Spinal cord (tissue), 9 donors: ENCODE measurements at regions not wholly inside any gene's neighbourhood (a gene's known extent, or its start where the extent isn't known, plus 50 kb on each side); places are given as distances from the start of the nearest gene placed in this dataset.
A peak's percentile ranks its signal among the peaks of the same experiment; 100 is the strongest.

ENCODE experiments used
- DNase-seq, 6 donors: peaks; one replicate each; pipeline versions ENCODE4 v3.0.0 to v3.0.0-alpha.2; 2013 to 2015; ENCODE audit warnings: low spot score in 6 of 6, low read depth in 4 of 6
- H3K27ac ChIP-seq: one replicate; pipeline ENCODE4 v1.5.1; 2013; ENCODE audit warnings: low read depth, low read length, control low read depth
- H3K27me3 ChIP-seq: one replicate; pipeline ENCODE4 v1.6.1; 2013; ENCODE audit warnings: low read length; ENCODE audit not compliant: control insufficient read depth, insufficient read depth
- H3K36me3 ChIP-seq: one replicate; pipeline ENCODE4 v1.6.1; 2013; ENCODE audit warnings: low read length; ENCODE audit not compliant: control insufficient read depth, insufficient read depth
- H3K4me1 ChIP-seq: one replicate; pipeline ENCODE4 v1.6.1; 2013; ENCODE audit warnings: low read length; ENCODE audit not compliant: control insufficient read depth, insufficient read depth
- H3K4me3 ChIP-seq: one replicate; pipeline ENCODE4 v1.5.1; 2013; ENCODE audit warnings: low read depth, low read length, control low read depth
- H3K9me3 ChIP-seq: one replicate; pipeline ENCODE4 v1.6.1; 2013; ENCODE audit warnings: low read length; ENCODE audit not compliant: control insufficient read depth, insufficient read depth
- WGBS: methylation state at CpG from one replicate; pipeline ENCODE4 v1.1.5; 2013; ENCODE audit warnings: missing lambda C conversion rate; ENCODE audit not compliant: insufficient coverage; 5-methylcytosine and 5-hydroxymethylcytosine counted together
- donor health status: healthy.

GRCh38 chr6:43897571-43898302 is 127.7 kb downstream of the VEGFA start:
- no peak for DNase-seq
- Histone ChIP-seq H3K4me3 (no peak overlapping the region), H3K36me3 (no peaks in the 10 kb centered on the region), H3K9me3 (no peaks in the 10 kb centered on the region), H3K4me1 (peaks cover 18% of the 10 kb centered on the region), H3K27ac (no peak overlapping the region), H3K27me3 (no peaks in the 10 kb centered on the region)
- 100% methylated on average over 1 of the region's 2 CpGs for WGBS

GRCh38 chr6:43896329-43897255 is 126.6 kb downstream of the VEGFA start:
- 33% methylated on average over 6 of the region's 11 CpGs for WGBS
- Histone ChIP-seq H3K27ac (no peak overlapping the region), H3K9me3 (no peaks in the 10 kb centered on the region), H3K4me3 (no peak overlapping the region), H3K4me1 (peaks cover 15% of the 10 kb centered on the region), H3K27me3 (no peaks in the 10 kb centered on the region), H3K36me3 (no peaks in the 10 kb centered on the region)
- DNase-seq, result peak in 1 of 6 donors; percentile 42

GRCh38 chr6:43895656-43896328 is 125.8 kb downstream of the VEGFA start:
- Histone ChIP-seq H3K4me3 (no peak overlapping the region), H3K36me3 (no peaks in the 10 kb centered on the region), H3K27ac (no peak overlapping the region), H3K4me1 (peaks cover 11% of the 10 kb centered on the region), H3K27me3 (no peaks in the 10 kb centered on the region), H3K9me3 (no peaks in the 10 kb centered on the region)
- DNase-seq, result peak in 1 of 6 donors; percentile 64
- 38% methylated on average over 1 of the region's 5 CpGs for WGBS

- no peak for DNase-seq
- Histone ChIP-seq H3K27me3 (peaks cover 2% of the 10 kb centered on the region), H3K36me3 (no peaks in the 10 kb centered on the region), H3K9me3 (no peaks in the 10 kb centered on the region), H3K4me1 (peaks cover 15% of the 10 kb centered on the region), H3K4me3 (no peak overlapping the region), H3K27ac (no peak overlapping the region)
- WGBS, result 77% methylated on average over 8 of the region's 8 CpGs
Measured at GRCh38 chr6:43893073-43893472, 123.1 kb downstream of the VEGFA start.

GRCh38 chr6:43891072-43891870 is 121.3 kb downstream of the VEGFA start:
- H3K9me3 ChIP-seq, result no peaks in the 10 kb centered on the region
- H3K27ac ChIP-seq, result no peak overlapping the region
- 38% methylated on average over 12 of the region's 25 CpGs for WGBS
- H3K4me1 ChIP-seq, result peaks cover 11% of the 10 kb centered on the region
- H3K36me3 ChIP-seq, result no peaks in the 10 kb centered on the region
- H3K27me3 ChIP-seq, result peaks cover 2% of the 10 kb centered on the region
- no peak overlapping the region for H3K4me3 ChIP-seq
- peak in 2 of 6 donors; percentile 40 to 79 for DNase-seq

GRCh38 chr6:43890197-43891062 is 120.4 kb downstream of the VEGFA start:
- Histone ChIP-seq H3K4me3 (no peak overlapping the region), H3K4me1 (peaks cover 11% of the 10 kb centered on the region), H3K9me3 (no peaks in the 10 kb centered on the region), H3K27ac (no peak overlapping the region), H3K27me3 (peaks cover 2% of the 10 kb centered on the region), H3K36me3 (no peaks in the 10 kb centered on the region)
- no peak for DNase-seq
- 74% methylated on average over 14 of the region's 17 CpGs for WGBS

- Histone ChIP-seq H3K4me1 (peaks cover 26% of the 10 kb centered on the region), H3K36me3 (no peaks in the 10 kb centered on the region), H3K27me3 (peaks cover 2% of the 10 kb centered on the region), H3K4me3 (no peak overlapping the region), H3K27ac (no peak overlapping the region), H3K9me3 (no peaks in the 10 kb centered on the region)
- WGBS, result 96% methylated on average over 16 of the region's 17 CpGs
- DNase-seq, result no peak
Measured at GRCh38 chr6:43887906-43888683, 118.1 kb downstream of the VEGFA start.

GRCh38 chr6:43887340-43887858 is 117.4 kb downstream of the VEGFA start:
- H3K4me1 ChIP-seq, result peaks cover 26% of the 10 kb centered on the region
- H3K27me3 ChIP-seq, result peaks cover 2% of the 10 kb centered on the region
- 77% methylated on average over 12 of the region's 12 CpGs for WGBS
- no peak overlapping the region for H3K27ac ChIP-seq
- H3K4me3 ChIP-seq, result no peak overlapping the region
- H3K9me3 ChIP-seq, result no peaks in the 10 kb centered on the region
- no peak for DNase-seq
- no peaks in the 10 kb centered on the region for H3K36me3 ChIP-seq
